Nephron (organoid): ENCODE measurements at regions not wholly inside any gene's neighbourhood (a gene's known extent, or its start where the extent isn't known, plus 50 kb on each side); places are given as distances from the start of the nearest gene placed in this dataset.
A peak's percentile ranks its signal among the peaks of the same experiment; 100 is the strongest.

Source experiments
- H3K27ac Mint-ChIP-seq, 3 experiments: 2 replicates each; pipeline ENCODE4 v1.8.0; 2020; ENCODE audit warnings: mixed read lengths in 3 of 3, mild to moderate bottlenecking in 2 of 3, moderate library complexity in 1 of 3
- H3K27me3 Mint-ChIP-seq: 2 replicates; pipeline ENCODE4 v1.8.0; 2021; ENCODE audit warnings: low read depth, mild to moderate bottlenecking, moderate library complexity, mixed read lengths
- H3K36me3 Mint-ChIP-seq: 2 replicates; pipeline ENCODE4 v1.8.0; 2020; ENCODE audit warnings: low read depth, mixed read lengths
- H3K4me1 Mint-ChIP-seq: 2 replicates; pipeline ENCODE4 v1.8.0; 2020; ENCODE audit warnings: mixed read lengths
- H3K4me3 Mint-ChIP-seq, 3 experiments: 2 replicates each; pipeline ENCODE4 v1.8.0; 2020; ENCODE audit warnings: mild to moderate bottlenecking in 3 of 3, mixed read lengths in 3 of 3, moderate library complexity in 2 of 3
- H3K9me3 Mint-ChIP-seq: 2 replicates; pipeline ENCODE4 v1.8.0; 2020; ENCODE audit warnings: mixed read lengths
- TF ChIP-seq, protein P1 (sequence below), 3 experiments: fragments of 200-600 bp; sonication (generic); IDR thresholded peaks; one replicate each; pipeline ENCODE4 v1.5.0; 2021; ENCODE audit warnings: antibody characterized with exemption in 3 of 3; ENCODE audit not compliant: unreplicated experiment in 3 of 3

- TF ChIP-seq, protein P1, sequence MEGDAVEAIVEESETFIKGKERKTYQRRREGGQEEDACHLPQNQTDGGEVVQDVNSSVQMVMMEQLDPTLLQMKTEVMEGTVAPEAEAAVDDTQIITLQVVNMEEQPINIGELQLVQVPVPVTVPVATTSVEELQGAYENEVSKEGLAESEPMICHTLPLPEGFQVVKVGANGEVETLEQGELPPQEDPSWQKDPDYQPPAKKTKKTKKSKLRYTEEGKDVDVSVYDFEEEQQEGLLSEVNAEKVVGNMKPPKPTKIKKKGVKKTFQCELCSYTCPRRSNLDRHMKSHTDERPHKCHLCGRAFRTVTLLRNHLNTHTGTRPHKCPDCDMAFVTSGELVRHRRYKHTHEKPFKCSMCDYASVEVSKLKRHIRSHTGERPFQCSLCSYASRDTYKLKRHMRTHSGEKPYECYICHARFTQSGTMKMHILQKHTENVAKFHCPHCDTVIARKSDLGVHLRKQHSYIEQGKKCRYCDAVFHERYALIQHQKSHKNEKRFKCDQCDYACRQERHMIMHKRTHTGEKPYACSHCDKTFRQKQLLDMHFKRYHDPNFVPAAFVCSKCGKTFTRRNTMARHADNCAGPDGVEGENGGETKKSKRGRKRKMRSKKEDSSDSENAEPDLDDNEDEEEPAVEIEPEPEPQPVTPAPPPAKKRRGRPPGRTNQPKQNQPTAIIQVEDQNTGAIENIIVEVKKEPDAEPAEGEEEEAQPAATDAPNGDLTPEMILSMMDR (IDR thresholded peaks at IDR 0.05; ENCODE audit: unreplicated experiment in 3 of 3), result no peak
- Mint-ChIP-seq H3K9me3 (peaks cover 3% of the 10 kb centered on the region), H3K4me3 (no peak overlapping the region), H3K4me1 (no peaks in the 10 kb centered on the region), H3K27ac (no peak overlapping the region), H3K36me3 (no peaks in the 10 kb centered on the region), H3K27me3 (no peaks in the 10 kb centered on the region)
These were observed 60.0 kb upstream of the STT3B start for GRCh38 chr3:31472479-31473390.

- Mint-ChIP-seq H3K9me3 (peaks cover 3% of the 10 kb centered on the region), H3K27me3 (peaks cover 3% of the 10 kb centered on the region), H3K4me1 (no peaks in the 10 kb centered on the region), H3K4me3 (no peak overlapping the region), H3K27ac (no peak overlapping the region), H3K36me3 (no peaks in the 10 kb centered on the region)
- TF ChIP-seq, protein P1 (IDR thresholded peaks at IDR 0.05; ENCODE audit: unreplicated experiment in 3 of 3), result no peak
These were observed 56.5 kb upstream of the STT3B start for GRCh38 chr3:31476209-31476608.

- Mint-ChIP-seq H3K4me1 (peaks cover 11% of the 10 kb centered on the region), H3K9me3 (no peaks in the 10 kb centered on the region), H3K4me3 (no peak overlapping the region), H3K36me3 (no peaks in the 10 kb centered on the region), H3K27me3 (peaks cover 3% of the 10 kb centered on the region), H3K27ac (no peak overlapping the region)
- TF ChIP-seq, protein P1 (IDR thresholded peaks at IDR 0.05; ENCODE audit: unreplicated experiment in 3 of 3), result no peak
These were observed 53.3 kb upstream of the STT3B start for GRCh38 chr3:31479431-31479830.

- no peaks in the 10 kb centered on the region for H3K9me3 Mint-ChIP-seq
- H3K4me1 Mint-ChIP-seq, result peaks cover 16% of the 10 kb centered on the region
- no peak overlapping the region for H3K27ac Mint-ChIP-seq
- TF ChIP-seq, protein P1 (IDR thresholded peaks at IDR 0.05; ENCODE audit: unreplicated experiment in 3 of 3), result no peak
- H3K36me3 Mint-ChIP-seq, result no peaks in the 10 kb centered on the region
- no peak overlapping the region for H3K4me3 Mint-ChIP-seq
- peaks cover 3% of the 10 kb centered on the region for H3K27me3 Mint-ChIP-seq
These were observed 51.0 kb upstream of the STT3B start for GRCh38 chr3:31481697-31482096.

GRCh38 chr3:31482493-31483200 lies 50.1 kb upstream of the STT3B start:
- Mint-ChIP-seq H3K27me3 (peaks cover 3% of the 10 kb centered on the region), H3K4me3 (no peak overlapping the region), H3K4me1 (peaks cover 16% of the 10 kb centered on the region), H3K36me3 (no peaks in the 10 kb centered on the region), H3K27ac (peak overlapping the region; percentile 44 to 84 (median 59)), H3K9me3 (no peaks in the 10 kb centered on the region)
- TF ChIP-seq, protein P1 (IDR thresholded peaks at IDR 0.05; ENCODE audit: unreplicated experiment in 3 of 3), result no peak
